Liver (tissue), 2 donors: ENCODE measurements at regions not wholly inside any gene's neighbourhood (a gene's known extent, or its start where the extent isn't known, plus 50 kb on each side); places are given as distances from the start of the nearest gene placed in this dataset.

Experiments used
- CTCF ChIP-seq: fragments of 150-350 bp; IDR thresholded peaks from 2 replicates; pipeline ENCODE4 v1.5.1; 2017; ENCODE audit warnings: improper control_type of control experiment, low read depth, low read length; ENCODE audit not compliant: missing input control
- TF ChIP-seq, protein P1 (sequence below): IDR thresholded peaks from 2 replicates; pipeline ENCODE4 v1.6.1; 2016; ENCODE audit warnings: antibody characterized with exemption, mild to moderate bottlenecking
- TF ChIP-seq, protein P2 (sequence below): IDR thresholded peaks from 2 replicates; pipeline ENCODE4 v1.6.1; 2016; ENCODE audit warnings: antibody characterized with exemption
- TF ChIP-seq, protein P3 (sequence below): IDR thresholded peaks from 2 replicates; pipeline ENCODE4 v1.6.1; 2016; ENCODE audit warnings: antibody characterized with exemption
- donor health status: healthy.

DNA sequence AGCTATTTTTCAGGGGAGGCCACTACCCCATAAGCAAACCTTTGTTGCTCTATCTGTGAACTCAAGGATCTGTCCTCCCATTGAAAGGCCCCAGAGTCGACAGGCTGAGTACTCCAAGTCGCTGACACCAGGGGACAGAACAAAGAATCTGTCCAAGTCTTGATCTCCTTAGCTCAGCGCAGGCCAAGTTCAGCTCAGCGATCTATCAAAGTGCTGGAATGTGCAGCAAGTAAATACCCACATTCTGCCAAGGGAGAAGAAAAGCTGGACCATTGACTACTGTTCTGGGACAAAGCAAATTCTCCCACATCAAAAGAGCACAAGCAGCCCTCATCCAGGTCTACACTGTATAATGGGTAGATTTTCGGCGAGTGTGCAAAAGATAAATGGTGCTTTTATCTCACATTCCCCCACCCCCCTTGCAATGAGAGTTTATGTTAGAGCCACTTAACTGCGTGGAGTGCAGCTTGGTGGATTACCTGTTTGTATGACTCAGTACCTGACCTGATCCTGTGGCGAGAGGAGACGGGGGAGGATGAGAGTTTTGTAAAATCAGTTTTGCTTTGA, 391.7 kb upstream of the SGCG start:
- TF ChIP-seq CTCF = no peak
- TF ChIP-seq, protein P1, sequence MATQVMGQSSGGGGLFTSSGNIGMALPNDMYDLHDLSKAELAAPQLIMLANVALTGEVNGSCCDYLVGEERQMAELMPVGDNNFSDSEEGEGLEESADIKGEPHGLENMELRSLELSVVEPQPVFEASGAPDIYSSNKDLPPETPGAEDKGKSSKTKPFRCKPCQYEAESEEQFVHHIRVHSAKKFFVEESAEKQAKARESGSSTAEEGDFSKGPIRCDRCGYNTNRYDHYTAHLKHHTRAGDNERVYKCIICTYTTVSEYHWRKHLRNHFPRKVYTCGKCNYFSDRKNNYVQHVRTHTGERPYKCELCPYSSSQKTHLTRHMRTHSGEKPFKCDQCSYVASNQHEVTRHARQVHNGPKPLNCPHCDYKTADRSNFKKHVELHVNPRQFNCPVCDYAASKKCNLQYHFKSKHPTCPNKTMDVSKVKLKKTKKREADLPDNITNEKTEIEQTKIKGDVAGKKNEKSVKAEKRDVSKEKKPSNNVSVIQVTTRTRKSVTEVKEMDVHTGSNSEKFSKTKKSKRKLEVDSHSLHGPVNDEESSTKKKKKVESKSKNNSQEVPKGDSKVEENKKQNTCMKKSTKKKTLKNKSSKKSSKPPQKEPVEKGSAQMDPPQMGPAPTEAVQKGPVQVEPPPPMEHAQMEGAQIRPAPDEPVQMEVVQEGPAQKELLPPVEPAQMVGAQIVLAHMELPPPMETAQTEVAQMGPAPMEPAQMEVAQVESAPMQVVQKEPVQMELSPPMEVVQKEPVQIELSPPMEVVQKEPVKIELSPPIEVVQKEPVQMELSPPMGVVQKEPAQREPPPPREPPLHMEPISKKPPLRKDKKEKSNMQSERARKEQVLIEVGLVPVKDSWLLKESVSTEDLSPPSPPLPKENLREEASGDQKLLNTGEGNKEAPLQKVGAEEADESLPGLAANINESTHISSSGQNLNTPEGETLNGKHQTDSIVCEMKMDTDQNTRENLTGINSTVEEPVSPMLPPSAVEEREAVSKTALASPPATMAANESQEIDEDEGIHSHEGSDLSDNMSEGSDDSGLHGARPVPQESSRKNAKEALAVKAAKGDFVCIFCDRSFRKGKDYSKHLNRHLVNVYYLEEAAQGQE = no peak
- TF ChIP-seq, protein P2, sequence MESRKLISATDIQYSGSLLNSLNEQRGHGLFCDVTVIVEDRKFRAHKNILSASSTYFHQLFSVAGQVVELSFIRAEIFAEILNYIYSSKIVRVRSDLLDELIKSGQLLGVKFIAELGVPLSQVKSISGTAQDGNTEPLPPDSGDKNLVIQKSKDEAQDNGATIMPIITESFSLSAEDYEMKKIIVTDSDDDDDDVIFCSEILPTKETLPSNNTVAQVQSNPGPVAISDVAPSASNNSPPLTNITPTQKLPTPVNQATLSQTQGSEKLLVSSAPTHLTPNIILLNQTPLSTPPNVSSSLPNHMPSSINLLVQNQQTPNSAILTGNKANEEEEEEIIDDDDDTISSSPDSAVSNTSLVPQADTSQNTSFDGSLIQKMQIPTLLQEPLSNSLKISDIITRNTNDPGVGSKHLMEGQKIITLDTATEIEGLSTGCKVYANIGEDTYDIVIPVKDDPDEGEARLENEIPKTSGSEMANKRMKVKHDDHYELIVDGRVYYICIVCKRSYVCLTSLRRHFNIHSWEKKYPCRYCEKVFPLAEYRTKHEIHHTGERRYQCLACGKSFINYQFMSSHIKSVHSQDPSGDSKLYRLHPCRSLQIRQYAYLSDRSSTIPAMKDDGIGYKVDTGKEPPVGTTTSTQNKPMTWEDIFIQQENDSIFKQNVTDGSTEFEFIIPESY = no peak
- TF ChIP-seq, protein P3, sequence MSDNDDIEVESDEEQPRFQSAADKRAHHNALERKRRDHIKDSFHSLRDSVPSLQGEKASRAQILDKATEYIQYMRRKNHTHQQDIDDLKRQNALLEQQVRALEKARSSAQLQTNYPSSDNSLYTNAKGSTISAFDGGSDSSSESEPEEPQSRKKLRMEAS = no peak
